Panc1 (cell line): ENCODE measurements at regions not wholly inside any gene's neighbourhood (a gene's known extent, or its start where the extent isn't known, plus 50 kb on each side); places are given as distances from the start of the nearest gene placed in this dataset.

ENCODE experiments used
- ATAC-seq: fragments of 200-7000 bp; cut with Tn5 transposase; 2 replicates; pipeline ENCODE4 v1.9.1; 2020; ENCODE audit warnings: mild to moderate bottlenecking, moderate library complexity
- BruUV-seq: library from RNA; stranded (reverse); fragments of 400-500 nt; replicated peaks from 2 replicates; lab custom pipeline; 2021; lab: Mats Ljungman, UMichigan
- CTCF ChIA-PET: fragments of 300-600 bp; sonication (Branson Sonifier 250); formaldehyde crosslinking; loops from one replicate; lab custom pipeline; 2022; ENCODE audit warnings: antibody characterized with exemption; lab: Charles Lee
- POLR2A ChIA-PET: fragments of 300-600 bp; sonication (Branson Sonifier 250); formaldehyde crosslinking; loops from one replicate; lab custom pipeline; 2022; ENCODE audit warnings: antibody characterized with exemption; lab: Charles Lee
- DNase-seq: peaks from one replicate; pipeline ENCODE4 v3.0.0-alpha.2; 2010; ENCODE audit warnings: low read depth, low spot score
- H3K27ac ChIP-seq: 2 replicates; pipeline ENCODE4 v1.5.1; 2011; ENCODE audit warnings: mild to moderate bottlenecking, low read length, inconsistent platforms
- H3K27me3 ChIP-seq: fragments of 200-500 bp; sonication (Bioruptor generic); 2 replicates; pipeline ENCODE4 v1.6.0; 2014; ENCODE audit warnings: low read length, inconsistent platforms; ENCODE audit not compliant: control insufficient read depth, insufficient read depth
- H3K36me3 ChIP-seq: fragments of 200-500 bp; sonication (Bioruptor generic); 2 replicates; pipeline ENCODE4 v1.5.1; 2014; ENCODE audit warnings: inconsistent platforms, mild to moderate bottlenecking, low read length, moderate library complexity; ENCODE audit not compliant: control insufficient read depth, insufficient read depth
- H3K4me1 ChIP-seq: 2 replicates; pipeline ENCODE4 v1.5.1; 2011; ENCODE audit warnings: inconsistent platforms, mild to moderate bottlenecking, low read length, moderate library complexity; ENCODE audit not compliant: control insufficient read depth, insufficient read depth
- H3K4me3 ChIP-seq, 2 experiments: 2 replicates each; pipeline ENCODE4 v1.5.1; 2011 to 2012; ENCODE audit warnings: low read depth in 2 of 2, low read length in 2 of 2, mild to moderate bottlenecking in 2 of 2, inconsistent platforms in 1 of 2, moderate library complexity in 1 of 2
- H3K9me3 ChIP-seq: fragments of 200-500 bp; sonication (Bioruptor generic); 2 replicates; pipeline ENCODE4 v1.5.1; 2014; ENCODE audit warnings: low read depth, mild to moderate bottlenecking, inconsistent platforms, low read length, moderate library complexity; ENCODE audit not compliant: control insufficient read depth, insufficient read depth
- CTCF ChIP-seq: fragments of 450-650 bp; IDR thresholded peaks from 2 replicates; pipeline ENCODE4 v1.5.1; 2017; ENCODE audit warnings: mild to moderate bottlenecking
- POLR2AphosphoS5 ChIP-seq: IDR thresholded peaks from 2 replicates; pipeline ENCODE4 v1.6.1; 2012; ENCODE audit warnings: mild to moderate bottlenecking, low read depth, low read length, moderate library complexity
- SIN3A ChIP-seq: IDR thresholded peaks from 2 replicates; pipeline ENCODE4 v1.6.1; 2012; ENCODE audit warnings: low read depth, mild to moderate bottlenecking, low read length, moderate library complexity, borderline replicate concordance; ENCODE audit not compliant: insufficient read depth
- TCF7L2 ChIP-seq: IDR thresholded peaks from 2 replicates; pipeline ENCODE4 v1.6.1; 2011; ENCODE audit warnings: mild to moderate bottlenecking, low read depth, low read length, inconsistent platforms
- in situ Hi-C: cut with HindIII; loops from 2 replicates; pipeline ENCODE4 v1.10.0; 2016; ENCODE audit warnings: low sequenced_read_pairs, low pct_unique_long_range_greater_than_20kb
- intact Hi-C: fragments of 100-400 bp; cut with micrococcal nuclease; formaldehyde crosslinking; loops from one replicate; pipeline ENCODE4 v1.10.0; 2022; ENCODE audit not compliant: unreplicated experiment
- TF ChIP-seq, protein P1 (sequence below), 2 experiments: IDR thresholded peaks; 2 replicates each; pipeline ENCODE4 v1.6.1; 2011 to 2012; ENCODE audit warnings: low read depth in 2 of 2, control low read depth in 1 of 2, low read length in 1 of 2, mild to moderate bottlenecking in 1 of 2, moderate library complexity in 1 of 2; ENCODE audit not compliant: insufficient read depth in 1 of 2

DNA sequence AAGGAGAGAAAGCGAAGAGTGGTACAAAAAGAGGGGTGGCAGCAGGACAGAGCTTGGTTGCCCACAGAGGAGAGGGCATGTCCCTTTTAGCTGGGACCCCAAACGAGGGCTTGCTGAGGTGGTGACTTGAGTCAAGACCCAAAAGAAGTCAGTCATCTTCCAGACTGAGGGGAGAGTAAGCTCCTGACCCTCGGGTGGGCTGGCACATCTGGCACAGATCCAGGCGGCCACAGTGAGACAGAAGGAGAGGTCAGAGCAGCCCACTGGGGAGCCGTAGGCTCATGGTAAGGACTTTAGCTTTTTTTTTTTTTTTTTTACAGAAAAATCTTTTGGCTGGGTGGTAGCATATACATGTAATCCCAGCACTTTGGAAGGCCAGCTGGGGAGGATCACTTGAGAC is 77.9 kb upstream of the ST6GAL2 start:
- TF ChIP-seq, protein P1, sequence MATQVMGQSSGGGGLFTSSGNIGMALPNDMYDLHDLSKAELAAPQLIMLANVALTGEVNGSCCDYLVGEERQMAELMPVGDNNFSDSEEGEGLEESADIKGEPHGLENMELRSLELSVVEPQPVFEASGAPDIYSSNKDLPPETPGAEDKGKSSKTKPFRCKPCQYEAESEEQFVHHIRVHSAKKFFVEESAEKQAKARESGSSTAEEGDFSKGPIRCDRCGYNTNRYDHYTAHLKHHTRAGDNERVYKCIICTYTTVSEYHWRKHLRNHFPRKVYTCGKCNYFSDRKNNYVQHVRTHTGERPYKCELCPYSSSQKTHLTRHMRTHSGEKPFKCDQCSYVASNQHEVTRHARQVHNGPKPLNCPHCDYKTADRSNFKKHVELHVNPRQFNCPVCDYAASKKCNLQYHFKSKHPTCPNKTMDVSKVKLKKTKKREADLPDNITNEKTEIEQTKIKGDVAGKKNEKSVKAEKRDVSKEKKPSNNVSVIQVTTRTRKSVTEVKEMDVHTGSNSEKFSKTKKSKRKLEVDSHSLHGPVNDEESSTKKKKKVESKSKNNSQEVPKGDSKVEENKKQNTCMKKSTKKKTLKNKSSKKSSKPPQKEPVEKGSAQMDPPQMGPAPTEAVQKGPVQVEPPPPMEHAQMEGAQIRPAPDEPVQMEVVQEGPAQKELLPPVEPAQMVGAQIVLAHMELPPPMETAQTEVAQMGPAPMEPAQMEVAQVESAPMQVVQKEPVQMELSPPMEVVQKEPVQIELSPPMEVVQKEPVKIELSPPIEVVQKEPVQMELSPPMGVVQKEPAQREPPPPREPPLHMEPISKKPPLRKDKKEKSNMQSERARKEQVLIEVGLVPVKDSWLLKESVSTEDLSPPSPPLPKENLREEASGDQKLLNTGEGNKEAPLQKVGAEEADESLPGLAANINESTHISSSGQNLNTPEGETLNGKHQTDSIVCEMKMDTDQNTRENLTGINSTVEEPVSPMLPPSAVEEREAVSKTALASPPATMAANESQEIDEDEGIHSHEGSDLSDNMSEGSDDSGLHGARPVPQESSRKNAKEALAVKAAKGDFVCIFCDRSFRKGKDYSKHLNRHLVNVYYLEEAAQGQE (IDR thresholded peaks at IDR 0.05; ENCODE audit: insufficient read depth in 1 of 2, low read depth in 2 of 2, low read length in 1 of 2): no peak
- TF ChIP-seq TCF7L2: no peak
- no peak for TF ChIP-seq CTCF
- no peak for TF ChIP-seq SIN3A
- no peak for TF ChIP-seq POLR2AphosphoS5
- no peak overlapping the region for H3K4me3 ChIP-seq
- in situ Hi-C loops (no loop called here), intact Hi-C loops (no loop called here)
- H3K9me3 ChIP-seq: no peaks in the 10 kb centered on the region
- H3K27me3 ChIP-seq: no peaks in the 10 kb centered on the region
- no peak overlapping the region for H3K27ac ChIP-seq
- CTCF ChIA-PET: no interaction called here
- H3K36me3 ChIP-seq: no peaks in the 10 kb centered on the region
- BruUV-seq: no TSS peak
- no peaks in the 10 kb centered on the region for H3K4me1 ChIP-seq
- DNase-seq (no peak), ATAC-seq (no peak)
- POLR2A ChIA-PET: no interaction called here

DNA sequence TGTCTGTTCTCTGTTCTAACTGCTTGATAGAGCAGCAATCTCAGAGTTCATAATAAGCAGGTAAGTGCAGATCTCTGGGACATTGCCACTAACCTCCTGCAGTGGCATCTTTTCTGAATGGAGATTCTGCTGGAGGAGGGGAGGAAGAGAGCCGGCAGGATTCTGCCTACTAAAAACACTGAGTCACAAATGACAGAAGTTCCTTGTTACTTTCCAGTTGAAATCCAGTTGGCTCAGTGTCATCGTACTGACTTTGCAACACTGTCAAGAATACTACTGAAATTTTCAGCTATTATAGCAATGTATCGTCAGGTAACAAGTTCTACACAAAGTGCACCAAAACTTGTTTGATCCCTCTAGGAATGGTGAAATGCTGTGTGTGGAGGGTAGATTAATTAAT is 79.6 kb upstream of the ST6GAL2 start:
- DNase-seq (no peak), ATAC-seq (no peak)
- Histone ChIP-seq H3K4me3 (no peak overlapping the region), H3K36me3 (no peaks in the 10 kb centered on the region), H3K9me3 (no peaks in the 10 kb centered on the region), H3K4me1 (no peaks in the 10 kb centered on the region), H3K27me3 (no peaks in the 10 kb centered on the region), H3K27ac (no peak overlapping the region)
- POLR2A ChIA-PET: no interaction called here
- intact Hi-C loops: no loop called here
- in situ Hi-C loops: no loop called here
- no TSS peak for BruUV-seq
- TF ChIP-seq CTCF (no peak), TCF7L2 (no peak), SIN3A (no peak), POLR2AphosphoS5 (no peak)
- TF ChIP-seq, protein P1 (IDR thresholded peaks at IDR 0.05; ENCODE audit: insufficient read depth in 1 of 2, low read depth in 2 of 2, low read length in 1 of 2): no peak
- CTCF ChIA-PET: no interaction called here
